ENCODE measurements at regions not wholly inside any gene's neighbourhood (a gene's known extent, or its start where the extent isn't known, plus 50 kb on each side); places are given as distances from the start of the nearest gene placed in this dataset.
A peak's percentile ranks its signal among the peaks of the same experiment; 100 is the strongest.
"Not testable (repeated sequence)": the region's sequence is repeated elsewhere in the genome, so short reads cannot be mapped to it uniquely, and the experiment has no call there.

DNA sequence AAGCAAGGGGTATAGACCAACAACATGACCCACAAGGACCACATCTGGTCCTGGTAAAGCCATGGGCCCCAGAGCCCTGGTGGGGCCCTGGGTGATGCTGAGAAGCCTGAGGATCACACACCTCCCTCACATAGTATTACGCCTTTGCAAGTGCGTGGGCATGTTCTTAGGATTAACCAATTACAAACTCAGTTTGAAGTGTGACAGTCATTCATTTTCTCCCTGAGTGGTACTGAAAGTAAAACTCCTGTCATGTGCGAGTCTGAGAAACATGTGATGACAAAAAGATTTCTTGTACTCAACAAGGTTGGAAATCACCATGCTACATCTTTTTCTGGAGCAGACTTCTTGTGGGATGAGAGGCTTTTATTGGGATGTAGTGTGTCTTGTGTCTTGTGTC is 315.3 kb upstream of the DUSP10 start:
- no peak for DNase-seq

DNA sequence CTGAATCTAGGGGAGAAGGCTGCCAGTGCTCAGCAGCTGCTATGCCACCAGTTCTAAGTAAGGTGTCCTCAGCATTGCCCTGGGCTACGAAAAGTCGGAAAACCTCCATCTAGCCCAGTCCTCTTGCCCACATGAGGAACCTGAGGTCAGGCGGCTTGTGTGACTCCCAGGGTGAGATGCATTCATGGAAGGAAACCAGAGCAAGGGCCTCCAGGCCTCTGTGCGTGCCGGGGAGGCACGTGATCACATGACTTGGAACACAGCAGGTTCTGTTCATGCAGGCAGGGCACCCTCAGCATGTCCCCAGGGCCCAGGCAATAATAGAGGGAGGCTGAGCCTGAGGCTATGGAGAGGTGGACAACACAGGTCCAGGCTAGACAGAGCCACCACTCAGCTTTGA is 312.5 kb upstream of the DUSP10 start:
- DNase-seq = no peak

DNA sequence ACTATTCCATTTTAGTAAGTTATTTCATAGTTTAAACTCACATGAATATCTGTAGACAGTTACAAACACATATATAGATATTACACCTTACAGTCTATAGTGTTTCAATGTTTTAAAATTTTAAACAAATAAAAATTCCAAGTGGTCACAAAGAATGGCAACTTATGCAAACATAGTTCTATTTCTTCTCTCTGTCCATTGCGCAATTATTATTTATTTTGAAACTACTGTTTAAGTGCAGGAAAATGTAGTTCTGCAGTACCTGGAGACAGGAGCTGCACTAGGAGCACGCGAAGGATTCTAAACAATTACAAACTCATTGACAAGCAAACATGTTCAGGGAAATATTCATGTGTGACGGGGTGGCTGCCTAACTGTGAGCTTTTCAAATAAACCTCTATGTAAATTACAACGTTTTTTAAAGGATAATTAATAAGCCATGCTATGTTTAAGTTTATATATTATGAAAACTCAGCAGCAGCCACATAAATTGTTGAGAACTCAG is 312.0 kb upstream of the DUSP10 start:
- no peak for DNase-seq

DNA sequence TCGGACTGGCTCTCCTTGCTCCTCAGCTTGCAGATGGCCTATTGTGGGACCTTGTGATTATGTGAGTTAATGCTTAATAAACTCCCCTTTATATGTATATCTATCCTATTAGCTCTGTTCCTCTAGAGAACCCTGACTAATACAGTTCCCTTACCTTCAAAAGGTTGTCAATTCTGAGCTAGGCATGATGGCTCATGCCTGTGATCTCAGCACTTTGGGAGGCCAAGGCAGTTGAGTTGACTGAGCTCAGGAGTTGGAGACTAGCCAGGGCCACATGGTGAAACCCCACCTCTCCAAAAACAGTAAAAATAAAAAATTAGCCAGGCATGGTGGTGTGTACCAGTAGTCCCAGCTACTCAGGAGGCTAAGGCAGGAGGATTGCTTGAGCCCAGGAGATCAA is 309.4 kb upstream of the DUSP10 start:
- not testable (repeated sequence) for DNase-seq

DNA sequence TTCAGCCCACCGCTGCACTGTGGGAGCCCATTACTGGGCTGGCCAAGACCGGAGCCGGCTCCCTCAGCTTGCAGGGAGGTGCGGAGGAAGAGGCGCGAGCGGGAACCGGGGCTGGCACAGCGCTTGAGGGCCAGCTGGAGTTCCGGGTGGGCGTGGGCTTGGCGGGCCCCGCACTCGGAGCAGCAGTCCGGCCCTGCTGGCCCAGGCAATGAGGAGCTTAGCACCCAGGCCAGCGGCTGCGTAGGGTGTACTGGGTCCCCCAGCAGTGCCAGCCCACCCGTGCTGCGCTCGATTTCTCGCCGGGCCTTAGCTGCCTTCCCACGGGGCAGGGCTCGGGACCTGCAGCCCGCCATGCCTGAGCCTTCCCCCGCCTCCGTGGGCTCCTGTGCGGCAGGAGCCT is 307.8 kb upstream of the DUSP10 start:
- not testable (repeated sequence) for DNase-seq

DNA sequence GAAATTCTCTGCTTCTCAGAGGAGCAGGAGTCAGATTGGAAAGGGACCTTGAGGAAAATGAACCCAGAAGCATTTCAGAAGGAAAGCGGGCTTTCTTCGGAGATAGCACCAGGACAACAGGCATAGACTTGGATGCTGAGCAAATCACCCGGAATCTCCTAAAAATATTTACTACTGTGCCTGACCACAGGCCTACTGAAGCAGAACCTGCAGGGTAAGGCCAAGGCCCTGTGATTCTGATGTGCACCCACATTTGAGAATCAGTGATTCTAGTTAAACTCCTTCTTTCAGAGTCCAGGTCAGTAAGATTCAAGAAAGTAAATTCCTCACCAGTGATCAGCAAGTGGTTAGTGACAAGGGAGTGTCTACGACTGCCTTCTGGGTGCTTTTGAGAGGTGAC is 307.3 kb upstream of the DUSP10 start:
- DNase-seq = no peak

DNA sequence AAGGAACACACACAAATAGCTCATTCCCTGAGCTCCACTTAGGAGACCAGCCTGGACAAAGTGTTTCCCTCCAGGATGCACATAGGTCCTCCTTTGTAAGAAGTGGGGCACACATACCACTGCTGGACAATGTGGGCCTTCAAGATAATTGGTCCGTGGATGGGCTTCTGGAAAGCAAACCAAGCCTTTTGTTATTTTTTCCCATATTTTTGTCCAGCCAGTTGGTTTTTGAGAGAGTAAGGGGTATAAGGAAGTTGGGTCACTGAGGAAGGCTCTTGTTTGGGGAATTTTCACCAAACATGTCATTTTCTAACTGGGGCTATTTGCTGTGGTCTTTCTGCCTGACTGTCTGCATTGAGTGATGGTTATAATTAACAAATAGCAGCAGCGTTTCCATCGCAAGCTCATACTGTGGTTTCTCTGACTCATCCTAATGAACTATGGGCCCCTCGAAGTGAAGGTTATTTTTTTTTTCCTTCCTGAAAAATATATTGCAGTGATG is 306.3 kb upstream of the DUSP10 start:
- DNase-seq = no peak

DNA sequence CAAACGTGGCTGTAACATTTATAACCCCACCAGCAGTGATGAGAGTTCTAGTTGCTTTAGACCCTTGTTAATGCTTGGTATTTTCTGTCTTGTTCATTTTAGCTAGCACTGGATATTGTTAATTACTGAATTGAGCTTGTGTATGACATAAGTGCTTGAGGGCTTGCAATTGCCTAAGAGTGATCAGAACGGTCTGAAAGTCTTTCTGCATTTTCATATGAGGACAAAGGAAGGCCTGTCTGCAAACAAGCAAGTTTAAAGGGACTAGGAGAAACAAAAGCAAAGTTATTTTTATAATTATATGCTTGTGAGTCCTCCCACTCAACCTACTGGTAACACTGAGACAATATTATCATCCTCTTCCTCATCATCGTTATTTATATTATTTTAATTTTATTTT is 305.5 kb upstream of the DUSP10 start:
- no peak for DNase-seq

DNA sequence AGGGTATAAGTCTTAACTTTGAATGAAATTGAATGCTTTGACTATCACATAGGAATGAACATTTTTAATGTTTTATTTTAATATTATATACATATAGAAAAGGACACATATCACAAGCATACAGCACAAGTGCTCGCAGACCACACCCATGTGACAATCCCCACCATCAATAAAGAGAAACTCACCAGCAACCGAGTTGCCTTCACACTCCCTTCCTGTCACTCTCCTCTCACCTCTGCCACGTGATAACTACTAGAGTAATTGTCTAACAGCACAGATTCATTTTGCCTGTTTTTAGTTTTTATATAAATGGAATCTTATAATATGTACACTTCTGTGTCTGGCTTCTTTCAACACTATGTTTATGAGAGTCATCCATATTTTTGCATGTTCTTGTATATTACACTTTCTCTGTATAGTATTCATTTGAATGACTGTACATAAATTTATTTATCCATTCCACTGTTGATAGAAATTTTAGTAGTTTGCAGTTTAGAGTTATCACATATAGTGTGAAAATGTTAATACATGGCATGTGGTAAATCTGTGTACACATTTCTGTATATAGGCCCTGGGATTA is 304.9 kb upstream of the DUSP10 start:
- no peak for DNase-seq

DNA sequence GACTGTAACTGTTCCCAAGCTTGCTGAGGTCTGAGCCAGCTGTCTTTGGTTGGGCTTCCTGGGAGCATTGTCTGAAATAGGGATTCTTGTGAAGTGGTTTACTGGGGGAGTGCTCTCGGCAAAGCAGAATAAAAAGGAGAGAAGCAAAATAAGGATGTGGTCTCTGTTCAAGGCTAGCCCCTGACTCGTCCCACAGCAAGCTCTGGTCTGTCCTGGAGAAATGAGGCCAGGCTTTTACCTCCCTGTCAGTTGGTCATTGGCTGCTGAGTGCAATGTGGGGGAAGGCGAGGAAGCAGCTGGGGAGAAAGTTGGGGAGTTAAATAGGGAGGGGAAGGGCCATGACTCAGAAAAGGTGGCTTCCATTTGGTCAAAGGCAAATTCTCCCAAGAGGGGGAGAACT is 303.9 kb upstream of the DUSP10 start:
- no peak for DNase-seq

DNA sequence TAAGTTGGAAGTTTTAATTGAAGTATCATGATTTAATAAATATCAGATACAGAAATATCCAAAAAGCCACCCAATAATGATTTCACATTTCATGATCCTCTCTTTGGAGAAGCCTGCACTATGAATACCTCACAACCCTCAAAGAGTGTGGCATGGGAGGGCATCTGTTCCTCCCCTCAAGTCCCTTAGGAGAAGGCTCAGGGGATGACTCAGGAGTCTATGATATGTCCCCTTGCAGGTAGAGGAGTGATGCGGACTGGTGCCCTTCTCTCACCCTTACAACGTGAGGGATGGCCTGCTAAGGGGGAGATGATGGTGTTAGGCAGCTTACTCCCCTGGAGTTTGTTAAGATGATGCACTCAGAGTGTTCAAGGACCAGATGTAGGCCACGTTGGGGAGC is 303.3 kb upstream of the DUSP10 start:
- no peak for DNase-seq

DNA sequence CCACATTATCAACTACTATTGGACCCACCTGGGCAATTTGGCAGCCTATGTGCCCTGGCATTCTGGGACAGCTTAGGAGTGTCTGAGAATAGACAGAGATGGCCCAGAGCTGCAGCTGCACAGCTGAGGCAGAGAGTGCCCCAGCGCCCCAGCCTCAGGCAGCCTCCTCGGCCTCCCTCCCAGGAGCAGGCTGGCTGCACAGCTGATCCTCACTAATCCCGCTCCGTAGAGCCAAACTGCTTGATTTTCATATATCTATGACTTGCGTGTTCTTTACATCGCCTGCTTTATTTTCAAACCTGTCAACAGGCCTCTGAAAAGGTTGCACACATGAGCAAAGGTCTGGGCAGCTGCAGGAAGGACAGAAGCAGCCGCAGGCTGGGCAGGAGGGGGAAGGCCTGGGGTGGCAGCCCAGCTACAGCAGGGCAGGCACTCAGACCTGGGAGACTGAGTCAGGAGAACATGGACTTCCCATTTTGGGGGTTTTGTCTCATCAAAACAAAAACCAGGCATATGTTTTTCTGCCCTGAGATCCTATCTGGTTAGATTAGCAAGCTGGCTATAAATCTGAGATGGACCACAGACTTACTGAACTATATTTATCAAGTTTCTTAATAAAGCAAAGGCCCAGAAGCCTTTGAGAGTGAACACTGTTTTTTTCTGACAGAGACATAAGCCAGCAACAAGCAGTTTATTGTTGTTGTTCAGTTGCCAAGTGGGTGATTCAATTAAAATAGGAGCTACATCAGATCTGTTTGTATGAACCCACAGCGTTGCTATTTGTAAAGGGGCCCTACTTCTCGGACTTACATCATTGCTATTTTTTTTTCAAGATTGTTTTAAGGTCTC is 301.8 kb upstream of the DUSP10 start:
- no peak for DNase-seq

DNA sequence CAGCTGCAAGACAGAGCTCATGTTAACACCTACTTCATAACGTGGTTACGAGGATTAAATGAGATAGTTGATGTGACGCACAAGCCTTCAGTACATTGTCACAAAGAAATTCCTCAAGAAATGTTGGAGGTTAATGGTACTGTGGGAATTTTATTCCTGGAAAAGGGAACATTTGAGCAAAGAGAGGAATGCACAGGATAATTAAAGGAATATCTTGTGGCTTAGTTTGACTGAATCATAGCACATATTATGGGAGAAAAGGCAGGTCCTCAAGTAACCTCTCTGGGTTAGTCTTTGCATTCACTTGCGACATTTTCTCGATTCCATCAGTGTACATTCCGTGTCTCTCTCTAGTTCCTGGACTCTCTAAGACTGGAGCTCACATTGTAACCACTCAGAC is 300.2 kb upstream of the DUSP10 start:
- no peak for DNase-seq

DNA sequence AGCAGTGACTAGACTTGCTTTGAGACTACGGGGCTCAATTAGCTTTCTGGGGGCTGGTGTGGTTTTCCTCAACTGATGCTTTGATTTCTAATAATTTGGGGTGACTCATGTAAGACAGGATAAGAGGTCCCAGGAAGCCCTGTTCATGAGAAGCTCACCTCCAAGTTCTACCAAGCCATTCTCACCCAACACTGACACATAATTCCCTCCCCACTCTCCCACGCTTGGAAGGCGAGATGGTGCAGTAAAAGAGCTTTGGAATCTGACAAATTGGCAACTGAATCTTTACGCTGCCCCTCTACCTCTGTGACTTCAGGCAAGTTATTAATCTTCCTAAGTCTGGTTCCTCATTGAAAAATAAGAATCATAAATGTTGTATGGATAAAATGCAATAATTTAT is 299.1 kb upstream of the DUSP10 start:
- DNase-seq = no peak

DNA sequence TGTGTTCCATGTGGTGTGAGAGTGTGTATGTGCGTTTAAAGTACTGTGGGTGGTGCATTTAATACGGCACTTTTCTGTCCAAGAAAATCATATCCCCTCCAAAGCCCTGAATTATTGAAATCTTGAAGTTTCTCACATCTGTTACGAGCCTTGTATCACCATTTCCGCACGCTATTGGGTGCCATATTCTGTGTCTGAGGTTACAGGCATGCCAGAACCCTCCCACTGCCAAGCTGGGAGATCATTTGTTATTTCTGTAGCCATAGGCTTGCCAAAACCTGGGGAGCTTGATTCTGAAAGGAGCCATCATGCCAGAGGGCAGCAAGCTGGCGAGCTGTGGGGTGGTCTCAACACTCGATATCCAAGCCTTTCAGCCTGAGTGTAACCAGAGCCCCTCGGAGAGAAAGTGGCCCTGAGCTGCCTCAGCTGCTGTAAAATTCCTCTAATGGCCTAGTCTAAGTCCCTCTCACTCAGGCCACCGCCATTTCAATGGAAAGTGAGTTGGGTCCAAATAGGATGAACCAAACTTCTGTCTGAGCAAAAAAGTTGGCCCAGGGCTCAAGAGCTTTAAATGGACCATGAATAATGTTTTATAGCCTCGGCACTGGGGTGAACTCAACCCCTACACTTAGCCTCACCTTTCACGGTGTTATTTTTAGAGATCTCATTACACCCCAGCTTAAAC is 298.4 kb upstream of the DUSP10 start:
- DNase-seq = no peak

DNA sequence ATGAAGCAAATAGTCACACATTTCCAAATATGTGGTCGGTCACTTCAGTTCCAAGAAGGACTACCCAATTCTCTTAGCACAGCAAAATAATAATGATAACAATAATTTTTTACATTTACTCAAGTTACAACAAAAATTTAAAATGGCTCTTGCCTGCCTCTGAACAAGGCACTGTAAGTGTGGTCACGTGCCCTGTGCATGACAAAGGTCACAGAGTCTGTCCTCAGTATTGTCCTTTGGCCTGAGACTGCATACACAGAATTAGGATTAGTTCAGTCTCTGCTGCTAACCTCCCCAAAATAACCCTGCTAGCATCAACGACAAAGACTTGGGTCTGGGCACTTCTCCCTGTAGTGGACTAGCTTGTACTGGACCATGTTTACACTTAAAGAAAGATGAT is 297.1 kb upstream of the DUSP10 start:
- no peak for DNase-seq

DNA sequence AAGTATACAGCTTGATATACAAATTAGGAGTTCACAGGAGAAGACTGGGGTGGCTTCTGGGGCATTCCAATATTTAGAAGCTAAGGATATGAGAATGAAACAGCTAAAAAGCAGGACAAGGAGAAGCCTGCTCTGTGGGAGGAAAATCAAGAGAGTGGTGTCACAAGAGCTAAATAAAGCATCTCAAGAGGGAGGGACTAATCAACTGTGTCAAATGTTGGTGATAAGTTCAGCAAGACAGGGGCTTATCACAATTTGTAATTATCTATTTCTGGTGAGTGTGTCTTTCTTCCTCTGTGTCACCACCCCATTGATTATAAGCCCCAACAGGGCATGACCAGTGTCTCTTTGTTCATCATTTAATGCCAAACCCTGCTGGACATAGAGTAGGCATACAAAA is 295.8 kb upstream of the DUSP10 start:
- no peak for DNase-seq

DNA sequence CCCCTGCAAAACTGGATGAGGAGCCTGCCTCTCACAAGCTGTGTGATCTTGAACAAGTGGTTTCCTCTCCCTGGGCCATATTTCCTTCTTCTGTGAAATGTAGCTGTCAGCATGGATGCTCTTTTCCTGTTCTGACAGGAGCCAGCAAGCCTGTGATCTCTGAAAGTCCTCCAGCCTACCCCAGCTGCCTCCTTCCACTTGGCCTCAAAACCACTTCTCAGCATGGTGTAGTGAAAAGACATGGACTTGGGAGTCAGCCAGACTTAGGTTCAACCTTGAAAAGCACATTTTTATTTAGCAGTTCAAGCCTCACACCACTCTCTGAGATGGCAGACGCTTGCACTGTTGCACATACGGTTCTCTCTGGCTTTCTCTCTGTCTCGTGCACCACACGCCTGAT is 292.9 kb upstream of the DUSP10 start:
- no peak for DNase-seq

DNA sequence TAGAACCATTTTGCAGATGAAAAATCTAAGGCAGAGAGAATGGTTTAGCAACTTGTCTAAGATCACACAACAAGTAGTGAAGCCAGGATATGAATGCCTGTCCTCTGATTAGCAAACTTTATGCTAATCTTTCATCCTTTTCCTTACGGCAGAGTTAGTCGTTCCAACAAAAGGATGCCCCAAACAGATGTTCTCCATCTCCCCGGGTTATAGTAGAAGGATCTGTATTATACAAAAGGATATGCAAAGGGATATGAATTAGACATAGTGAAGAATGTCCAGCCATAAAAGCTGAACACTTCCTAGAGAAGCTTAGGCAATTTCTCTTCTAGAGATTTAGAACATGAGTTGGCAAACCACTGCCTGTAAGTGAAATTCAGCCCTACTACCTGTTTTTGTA is 291.6 kb upstream of the DUSP10 start:
- no peak for DNase-seq

DNA sequence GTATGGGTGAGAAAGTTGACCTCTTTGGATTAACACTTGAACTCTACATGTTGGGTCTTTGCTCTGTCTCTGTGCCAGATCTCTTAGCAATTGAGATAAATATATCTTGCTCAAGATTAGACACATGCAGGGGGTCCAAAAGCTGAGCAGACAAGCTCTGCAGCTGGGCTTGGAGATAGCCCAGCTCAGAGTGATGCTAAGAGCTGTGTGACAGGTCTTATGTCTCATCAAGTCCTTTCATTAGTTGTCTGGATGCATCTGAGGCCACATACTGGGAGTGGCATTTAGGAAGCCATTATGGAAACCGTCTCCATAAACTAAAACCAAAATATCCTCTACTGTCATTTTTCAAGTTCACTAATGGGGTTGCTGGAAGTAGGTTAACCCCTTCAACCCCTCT is 289.4 kb upstream of the DUSP10 start:
- no peak for DNase-seq

DNA sequence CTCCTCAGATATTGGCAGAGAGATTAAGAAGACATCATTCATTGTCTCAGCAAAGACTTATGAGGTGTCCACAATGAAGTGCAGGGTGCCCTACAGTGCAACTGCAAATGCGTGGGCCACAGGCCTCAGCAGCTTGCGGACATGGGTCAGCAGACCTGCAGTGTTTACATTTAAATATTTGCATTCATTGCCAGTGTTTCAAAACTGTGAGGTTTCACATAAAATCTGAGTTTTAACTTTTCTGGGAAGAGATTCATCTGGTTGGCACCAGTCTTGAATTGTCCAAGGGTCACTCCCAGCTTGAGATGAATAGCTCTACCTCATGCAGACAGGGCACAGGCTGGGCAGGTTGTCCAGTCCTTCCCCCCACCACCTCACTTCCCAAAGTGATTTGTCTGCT is 286.8 kb upstream of the DUSP10 start:
- no peak for DNase-seq

DNA sequence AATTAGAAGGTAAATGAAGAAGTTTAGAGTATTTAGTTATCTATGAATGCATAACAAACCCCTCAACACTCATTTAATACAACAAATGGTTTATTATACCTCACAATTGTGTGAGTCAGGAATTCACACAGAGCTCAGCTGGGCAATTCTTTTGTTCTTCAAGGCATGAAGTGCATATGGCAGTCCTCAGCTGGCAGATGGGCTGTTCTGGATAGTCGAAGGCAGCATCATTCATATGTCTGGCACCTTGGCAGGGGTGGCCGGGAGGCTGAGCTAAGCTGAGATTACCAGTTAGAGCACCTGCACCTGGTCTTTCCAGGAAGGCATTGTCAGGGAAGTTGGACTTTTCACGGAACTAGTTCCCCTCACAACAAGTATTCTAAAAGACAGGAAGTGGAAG is 286.2 kb upstream of the DUSP10 start:
- peak; percentile 37 for DNase-seq

DNA sequence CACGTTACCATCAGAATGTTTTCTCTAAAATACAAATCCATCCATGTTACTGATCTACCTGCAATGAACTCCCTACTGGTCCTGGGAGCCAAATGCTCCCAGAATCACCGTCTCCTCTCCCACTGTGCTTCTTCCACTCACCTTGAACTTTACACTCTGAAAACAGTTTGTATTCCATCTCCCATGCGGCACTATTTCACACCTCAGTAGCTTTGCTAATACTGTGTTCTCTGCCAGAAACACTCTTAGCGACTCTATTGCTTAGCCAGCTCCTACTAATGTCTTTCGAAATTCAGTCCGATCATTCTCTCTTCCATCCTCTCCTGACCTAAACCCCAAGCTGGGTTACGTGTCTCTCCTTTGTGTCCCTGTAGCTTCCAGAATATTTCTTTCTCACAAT is 284.4 kb upstream of the DUSP10 start:
- no peak for DNase-seq

DNA sequence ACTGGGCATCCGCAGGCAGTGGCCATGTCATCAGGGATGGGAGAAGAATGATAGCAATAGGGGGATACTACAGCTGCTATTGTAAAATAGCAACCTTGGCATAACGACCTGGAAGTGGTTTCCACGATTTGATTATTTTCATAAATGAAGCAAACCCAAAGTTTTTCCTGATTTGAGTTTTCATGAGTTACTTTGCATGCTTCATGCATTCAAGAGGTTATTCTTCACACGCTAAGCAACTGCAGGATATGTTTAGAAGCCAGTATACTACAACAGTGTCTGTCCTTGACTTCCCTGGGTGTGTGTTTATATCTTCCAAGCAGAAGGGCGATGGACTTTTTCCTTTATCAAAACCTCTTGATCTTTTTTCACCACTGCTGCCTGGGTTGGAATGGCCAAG is 281.1 kb upstream of the DUSP10 start:
- no peak for DNase-seq

All from NCI-H1694 (cell line).